ENCODE measurements at regions not wholly inside any gene's neighbourhood (a gene's known extent, or its start where the extent isn't known, plus 50 kb on each side); places are given as distances from the start of the nearest gene placed in this dataset.

DNA sequence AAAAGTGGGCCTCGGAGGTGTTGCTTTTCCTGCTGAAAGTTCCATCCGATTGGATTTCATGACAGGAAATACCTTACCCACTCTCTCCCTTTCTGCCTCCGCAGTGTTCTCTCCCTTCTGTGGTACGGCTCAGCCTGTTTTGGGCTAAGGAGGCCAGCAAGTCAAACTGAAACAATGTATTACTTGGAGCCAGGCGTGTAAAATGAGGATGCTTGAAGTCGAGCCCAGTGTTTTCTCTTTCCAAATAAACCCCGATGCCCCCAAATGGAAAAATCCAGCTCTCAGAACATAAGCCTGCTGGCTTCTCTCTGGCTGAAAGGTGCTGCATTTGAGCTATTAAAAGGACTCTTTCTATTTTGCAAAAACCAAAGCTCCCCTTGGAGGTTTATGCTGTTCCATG is 124.7 kb downstream of the ZNF664 start:
- H3K27me3 ChIP-seq: no peaks in the 10 kb centered on the region
- no peaks in the 10 kb centered on the region for H3K9me3 ChIP-seq
- TF ChIP-seq POLR2A (IDR thresholded peaks at IDR 0.05) (no peak), EP300 (IDR thresholded peaks at IDR 0.05) (peak in 1 of 2 donors; percentile 6)
- TF ChIP-seq, protein P1, sequence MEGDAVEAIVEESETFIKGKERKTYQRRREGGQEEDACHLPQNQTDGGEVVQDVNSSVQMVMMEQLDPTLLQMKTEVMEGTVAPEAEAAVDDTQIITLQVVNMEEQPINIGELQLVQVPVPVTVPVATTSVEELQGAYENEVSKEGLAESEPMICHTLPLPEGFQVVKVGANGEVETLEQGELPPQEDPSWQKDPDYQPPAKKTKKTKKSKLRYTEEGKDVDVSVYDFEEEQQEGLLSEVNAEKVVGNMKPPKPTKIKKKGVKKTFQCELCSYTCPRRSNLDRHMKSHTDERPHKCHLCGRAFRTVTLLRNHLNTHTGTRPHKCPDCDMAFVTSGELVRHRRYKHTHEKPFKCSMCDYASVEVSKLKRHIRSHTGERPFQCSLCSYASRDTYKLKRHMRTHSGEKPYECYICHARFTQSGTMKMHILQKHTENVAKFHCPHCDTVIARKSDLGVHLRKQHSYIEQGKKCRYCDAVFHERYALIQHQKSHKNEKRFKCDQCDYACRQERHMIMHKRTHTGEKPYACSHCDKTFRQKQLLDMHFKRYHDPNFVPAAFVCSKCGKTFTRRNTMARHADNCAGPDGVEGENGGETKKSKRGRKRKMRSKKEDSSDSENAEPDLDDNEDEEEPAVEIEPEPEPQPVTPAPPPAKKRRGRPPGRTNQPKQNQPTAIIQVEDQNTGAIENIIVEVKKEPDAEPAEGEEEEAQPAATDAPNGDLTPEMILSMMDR (IDR thresholded peaks at IDR 0.05): no peak
- 16 to 22% methylated on average over 7 of the region's 7 CpGs for WGBS, 2 donors
- peak overlapping the region; percentile 45 to 88 (median 68) for H3K27ac ChIP-seq
- H3K36me3 ChIP-seq: no peaks in the 10 kb centered on the region
- DNase-seq (ENCODE audit: low spot score in 2 of 2): no peak
- H3K4me1 ChIP-seq: peaks cover 0 to 32% (median 20%) of the 10 kb centered on the region in 4 donors
- H3K4me3 ChIP-seq: no peak overlapping the region

DNA sequence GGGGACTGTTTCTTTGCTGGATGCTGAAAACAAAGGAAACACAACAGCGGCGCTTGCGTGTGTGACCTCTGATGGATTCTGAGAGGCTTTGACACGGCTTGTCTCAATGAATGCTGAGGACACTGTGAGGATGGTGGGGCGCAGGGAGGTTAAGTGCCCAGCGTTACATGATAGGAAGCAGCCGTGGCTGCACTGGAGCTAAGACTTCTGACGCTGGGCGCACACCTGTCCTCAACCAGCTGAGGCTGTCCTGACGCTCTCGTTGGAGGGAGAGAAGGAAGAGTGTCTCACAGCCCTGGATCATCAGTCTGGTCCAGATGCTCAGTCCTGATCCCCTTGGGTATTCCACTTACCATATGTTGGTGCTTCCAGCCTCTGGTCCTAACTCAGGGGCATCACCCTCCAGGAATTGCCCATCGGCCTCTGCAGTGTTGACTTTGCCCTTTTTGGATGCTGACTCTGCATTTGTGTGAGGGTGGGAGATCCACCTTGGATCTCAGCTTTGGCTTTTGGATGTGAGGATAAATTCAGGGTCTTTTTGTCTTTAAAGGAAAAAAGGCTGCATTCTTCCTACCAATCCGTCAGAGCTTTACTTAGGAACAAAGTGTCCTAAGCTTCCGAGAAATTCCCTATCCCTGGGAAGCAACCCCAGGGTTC is 125.2 kb downstream of the ZNF664 start:
- no peaks in the 10 kb centered on the region for H3K36me3 ChIP-seq
- no peak for TF ChIP-seq POLR2A (IDR thresholded peaks at IDR 0.05)
- TF ChIP-seq EP300 (IDR thresholded peaks at IDR 0.05): no peak
- TF ChIP-seq, protein P1 (IDR thresholded peaks at IDR 0.05): no peak
- no peaks in the 10 kb centered on the region for H3K27me3 ChIP-seq
- no peaks in the 10 kb centered on the region for H3K9me3 ChIP-seq
- no peak for DNase-seq (ENCODE audit: low spot score in 2 of 2)
- 31 to 35% methylated on average over 10 to 14 of the region's 14 CpGs for WGBS, 2 donors
- H3K27ac ChIP-seq: peak overlapping the region; percentile 45 to 88 (median 68)
- H3K4me3 ChIP-seq: no peak overlapping the region
- H3K4me1 ChIP-seq: peaks cover 0 to 32% (median 20%) of the 10 kb centered on the region in 4 donors

DNA sequence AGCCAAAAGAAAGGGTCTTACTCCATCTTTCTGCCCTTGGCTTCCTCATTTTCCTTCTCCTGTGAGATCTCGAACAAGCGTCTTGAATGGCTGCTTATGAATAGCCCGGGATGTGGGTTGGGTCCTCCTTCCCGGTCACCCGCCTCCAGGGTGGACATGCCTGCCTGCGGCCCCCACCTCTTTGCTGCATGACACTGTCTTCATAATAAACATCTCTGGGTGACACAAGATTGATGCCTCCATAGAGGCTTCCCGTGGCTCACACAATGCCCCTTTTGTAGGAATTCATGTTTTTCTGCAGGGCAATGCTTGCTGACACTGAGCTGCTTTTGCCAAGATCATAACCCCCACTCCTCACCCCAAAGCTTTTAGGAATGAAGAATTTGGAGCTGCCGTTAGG is 125.9 kb downstream of the ZNF664 start:
- DNase-seq (ENCODE audit: low spot score in 2 of 2): no peak
- peak overlapping the region; percentile 45 to 88 (median 68) for H3K27ac ChIP-seq
- WGBS, 2 donors: 39 to 45% methylated on average over 8 of the region's 8 CpGs

DNA sequence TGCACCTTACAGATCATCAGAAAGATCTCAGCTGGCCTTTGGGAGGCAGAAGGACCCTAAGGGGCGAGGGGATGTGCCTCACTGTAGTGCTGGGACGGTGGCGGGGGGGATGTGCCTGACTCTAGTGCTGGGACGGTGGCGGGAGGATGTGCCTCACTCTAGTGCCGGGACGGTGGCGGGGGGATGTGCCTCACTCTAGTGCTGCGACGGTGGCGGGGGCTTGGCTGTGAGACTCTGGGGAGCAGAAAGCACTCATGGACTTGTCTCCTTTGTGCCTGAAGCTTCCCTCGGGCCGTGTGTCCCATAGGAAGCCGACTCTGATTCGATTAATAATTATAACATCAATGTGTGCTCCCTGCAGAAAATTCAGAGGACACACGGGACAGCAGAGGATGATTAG is 126.6 kb downstream of the ZNF664 start:
- TF ChIP-seq, protein P1 (IDR thresholded peaks at IDR 0.05): no peak
- no peak for TF ChIP-seq POLR2A (IDR thresholded peaks at IDR 0.05)
- TF ChIP-seq EP300 (IDR thresholded peaks at IDR 0.05): no peak
- WGBS, 2 donors: 78 to 79% methylated on average over 16 of the region's 16 CpGs
- Histone ChIP-seq H3K4me1 (peaks cover 0 to 32% (median 20%) of the 10 kb centered on the region in 4 donors), H3K4me3 (no peak overlapping the region), H3K9me3 (no peaks in the 10 kb centered on the region), H3K27ac (peak overlapping the region in 3 of 4 donors; percentile 45 to 88 (median 79)), H3K36me3 (no peaks in the 10 kb centered on the region), H3K27me3 (no peaks in the 10 kb centered on the region)
- no peak for DNase-seq (ENCODE audit: low spot score in 2 of 2)

More for the DNA sequence above, 125.9 kb downstream of the ZNF664 start:
- Histone ChIP-seq H3K36me3 (no peaks in the 10 kb centered on the region), H3K4me1 (peaks cover 0 to 32% (median 20%) of the 10 kb centered on the region in 4 donors), H3K4me3 (peak overlapping the region in 1 of 4 donors; percentile 1), H3K9me3 (no peaks in the 10 kb centered on the region), H3K27me3 (no peaks in the 10 kb centered on the region)
- TF ChIP-seq, protein P1 (IDR thresholded peaks at IDR 0.05): no peak
- peak in 1 of 2 donors; percentile 48 for TF ChIP-seq EP300 (IDR thresholded peaks at IDR 0.05)

DNA sequence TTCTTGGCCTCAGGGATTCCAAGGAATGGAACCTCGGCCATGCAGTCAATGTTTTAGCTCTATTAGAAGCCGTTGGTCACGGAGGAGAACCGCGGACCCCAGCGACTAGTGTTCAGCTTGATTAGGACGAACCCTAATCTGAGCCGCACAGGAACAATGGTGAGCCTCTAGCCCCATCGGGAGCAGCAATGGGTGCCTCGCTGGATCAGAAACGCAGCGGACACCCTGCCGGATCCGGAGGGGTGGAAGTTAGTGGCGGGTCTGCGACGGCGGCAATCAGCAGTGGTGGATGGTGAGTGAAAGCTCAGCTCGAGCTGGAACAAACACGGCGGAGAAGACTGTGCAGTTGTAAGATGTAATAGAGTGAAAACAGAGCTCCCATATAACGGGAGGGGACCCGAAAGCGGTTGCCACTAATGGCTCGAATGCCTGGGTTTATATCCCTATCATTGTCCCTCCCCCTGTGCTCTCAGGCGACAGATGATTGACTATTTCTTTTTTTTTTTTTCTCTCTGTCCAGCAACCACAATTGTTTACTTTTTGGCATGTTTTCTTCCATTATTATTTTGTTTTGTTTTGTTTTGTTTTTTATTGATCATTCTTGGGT is 127.7 kb downstream of the ZNF664 start:
- H3K4me3 ChIP-seq: no peak overlapping the region
- H3K36me3 ChIP-seq: no peaks in the 10 kb centered on the region
- H3K4me1 ChIP-seq: peaks cover 0 to 32% (median 20%) of the 10 kb centered on the region in 4 donors
- WGBS, 2 donors: 76 to 83% methylated on average over 26 of the region's 26 CpGs
- TF ChIP-seq POLR2A (IDR thresholded peaks at IDR 0.05): no peak
- TF ChIP-seq EP300 (IDR thresholded peaks at IDR 0.05): no peak
- TF ChIP-seq, protein P1 (IDR thresholded peaks at IDR 0.05): no peak
- H3K9me3 ChIP-seq: no peaks in the 10 kb centered on the region
- no peak for DNase-seq (ENCODE audit: low spot score in 2 of 2)
- peak overlapping the region in 2 of 4 donors; percentile 37 to 50 for H3K27ac ChIP-seq
- no peaks in the 10 kb centered on the region for H3K27me3 ChIP-seq

Measured in tibial nerve (tissue), 4 donors.